ENCODE measurements at regions not wholly inside any gene's neighbourhood (a gene's known extent, or its start where the extent isn't known, plus 50 kb on each side); places are given as distances from the start of the nearest gene placed in this dataset.
"Not testable (repeated sequence)": the region's sequence is repeated elsewhere in the genome, so short reads cannot be mapped to it uniquely, and the experiment has no call there.

GRCh38 chrX:68995780-68996551 is 167.1 kb downstream of the EFNB1 start:
- DNase-seq (ENCODE audit: low spot score): no peak

GRCh38 chrX:68995386-68995779 is 166.6 kb downstream of the EFNB1 start:
- no peak for DNase-seq (ENCODE audit: low spot score)

- no peak for DNase-seq (ENCODE audit: low spot score)
These were observed 166.1 kb downstream of the EFNB1 start for GRCh38 chrX:68994891-68995255.

GRCh38 chrX:68994135-68994890 is 165.5 kb downstream of the EFNB1 start:
- no peak for DNase-seq (ENCODE audit: low spot score)

- DNase-seq (ENCODE audit: low spot score): no peak
These were observed 164.1 kb downstream of the EFNB1 start for GRCh38 chrX:68992821-68993397.

GRCh38 chrX:68991691-68992345 is 163.0 kb downstream of the EFNB1 start:
- DNase-seq (ENCODE audit: low spot score): no peak

GRCh38 chrX:68990948-68991347 is 162.1 kb downstream of the EFNB1 start:
- no peak for DNase-seq (ENCODE audit: low spot score)

GRCh38 chrX:68989865-68990606 is 161.2 kb downstream of the EFNB1 start:
- no peak for DNase-seq (ENCODE audit: low spot score)

GRCh38 chrX:68989456-68989855 is 160.6 kb downstream of the EFNB1 start:
- no peak for DNase-seq (ENCODE audit: low spot score)

- DNase-seq (ENCODE audit: low spot score): no peak
These were observed 160.0 kb downstream of the EFNB1 start for GRCh38 chrX:68988865-68989264.

GRCh38 chrX:68985135-68985755 is 156.4 kb downstream of the EFNB1 start:
- DNase-seq (ENCODE audit: low spot score): no peak

GRCh38 chrX:68983004-68983857 is 154.4 kb downstream of the EFNB1 start:
- DNase-seq (ENCODE audit: low spot score): no peak

GRCh38 chrX:68982476-68982875 is 153.7 kb downstream of the EFNB1 start:
- DNase-seq (ENCODE audit: low spot score): no peak

- no peak for DNase-seq (ENCODE audit: low spot score)
These were observed 152.2 kb downstream of the EFNB1 start for GRCh38 chrX:68980906-68981616.

GRCh38 chrX:68978655-68979054 is 149.8 kb downstream of the EFNB1 start:
- DNase-seq (ENCODE audit: low spot score): no peak

GRCh38 chrX:68978255-68978654 is 149.4 kb downstream of the EFNB1 start:
- no peak for DNase-seq (ENCODE audit: low spot score)

GRCh38 chrX:68953331-68953730 is 124.5 kb downstream of the EFNB1 start:
- no peak for DNase-seq (ENCODE audit: low spot score)

- not testable (repeated sequence) for DNase-seq (ENCODE audit: low spot score)
These were observed 123.3 kb downstream of the EFNB1 start for GRCh38 chrX:68951942-68952619.

- no peak for DNase-seq (ENCODE audit: low spot score)
These were observed 122.1 kb downstream of the EFNB1 start for GRCh38 chrX:68950937-68951336.

Measured in germinal center (tissue), 1 donor.